ENCODE measurements at regions not wholly inside any gene's neighbourhood (a gene's known extent, or its start where the extent isn't known, plus 50 kb on each side); places are given as distances from the start of the nearest gene placed in this dataset.
A peak's percentile ranks its signal among the peaks of the same experiment; 100 is the strongest.

- Histone ChIP-seq H3K27me3 (ENCODE audit: insufficient read depth, insufficient read length) (no peaks in the 10 kb centered on the region), H3K4me3 (ENCODE audit: insufficient read length, low read depth) (no peak overlapping the region), H3K9me3 (ENCODE audit: insufficient read depth, low read length) (no peaks in the 10 kb centered on the region), H3K4me1 (ENCODE audit: insufficient read depth, insufficient read length) (no peaks in the 10 kb centered on the region), H3K36me3 (ENCODE audit: insufficient read depth, insufficient read length, low read length) (no peaks in the 10 kb centered on the region), H3K9ac (ENCODE audit: insufficient read length, low read depth) (no peak overlapping the region)
- no peak for TF ChIP-seq ZNF274 (IDR thresholded peaks at IDR 0.05; ENCODE audit: low read depth, low read length)
- no peak for TF ChIP-seq SUZ12 (IDR thresholded peaks at IDR 0.05; ENCODE audit: extremely low read depth, insufficient read depth, insufficient read length)
- no peak for TF ChIP-seq YY1 (IDR thresholded peaks at IDR 0.05; ENCODE audit: insufficient read depth, insufficient read length)
- no peak for DNase-seq (ENCODE audit: low read depth, low spot score)
Measured at GRCh38 chr3:132805071-132805470, 82.9 kb upstream of the NPHP3 start.

GRCh38 chr3:132804498-132804897 is 82.3 kb upstream of the NPHP3 start:
- H3K4me1 ChIP-seq (ENCODE audit: insufficient read depth, insufficient read length): no peaks in the 10 kb centered on the region
- TF ChIP-seq ZNF274 (IDR thresholded peaks at IDR 0.05; ENCODE audit: low read depth, low read length) (no peak), YY1 (IDR thresholded peaks at IDR 0.05; ENCODE audit: insufficient read depth, insufficient read length) (no peak), SUZ12 (IDR thresholded peaks at IDR 0.05; ENCODE audit: extremely low read depth, insufficient read depth, insufficient read length) (no peak)
- H3K36me3 ChIP-seq (ENCODE audit: insufficient read depth, insufficient read length, low read length): no peaks in the 10 kb centered on the region
- no peaks in the 10 kb centered on the region for H3K27me3 ChIP-seq (ENCODE audit: insufficient read depth, insufficient read length)
- DNase-seq (ENCODE audit: low read depth, low spot score): no peak
- no peak overlapping the region for H3K4me3 ChIP-seq (ENCODE audit: insufficient read length, low read depth)
- no peak overlapping the region for H3K9ac ChIP-seq (ENCODE audit: insufficient read length, low read depth)
- H3K9me3 ChIP-seq (ENCODE audit: insufficient read depth, low read length): no peaks in the 10 kb centered on the region

- DNase-seq (ENCODE audit: low read depth, low spot score): peak; percentile 18
- TF ChIP-seq ZNF274 (IDR thresholded peaks at IDR 0.05; ENCODE audit: low read depth, low read length) (no peak), YY1 (IDR thresholded peaks at IDR 0.05; ENCODE audit: insufficient read depth, insufficient read length) (no peak), SUZ12 (IDR thresholded peaks at IDR 0.05; ENCODE audit: extremely low read depth, insufficient read depth, insufficient read length) (no peak)
Measured at GRCh38 chr3:132803889-132804288, 81.7 kb upstream of the NPHP3 start.

GRCh38 chr3:132800958-132801357 is 78.7 kb upstream of the NPHP3 start:
- Histone ChIP-seq H3K27me3 (ENCODE audit: insufficient read depth, insufficient read length) (no peaks in the 10 kb centered on the region), H3K4me1 (ENCODE audit: insufficient read depth, insufficient read length) (no peaks in the 10 kb centered on the region), H3K36me3 (ENCODE audit: insufficient read depth, insufficient read length, low read length) (no peaks in the 10 kb centered on the region), H3K9ac (ENCODE audit: insufficient read length, low read depth) (no peak overlapping the region), H3K9me3 (ENCODE audit: insufficient read depth, low read length) (no peaks in the 10 kb centered on the region), H3K4me3 (ENCODE audit: insufficient read length, low read depth) (no peak overlapping the region)
- TF ChIP-seq ZNF274 (IDR thresholded peaks at IDR 0.05; ENCODE audit: low read depth, low read length): no peak
- no peak for TF ChIP-seq SUZ12 (IDR thresholded peaks at IDR 0.05; ENCODE audit: extremely low read depth, insufficient read depth, insufficient read length)
- no peak for TF ChIP-seq YY1 (IDR thresholded peaks at IDR 0.05; ENCODE audit: insufficient read depth, insufficient read length)
- DNase-seq (ENCODE audit: low read depth, low spot score): no peak

More at GRCh38 chr3:132803889-132804288, 81.7 kb upstream of the NPHP3 start:
- Histone ChIP-seq H3K36me3 (ENCODE audit: insufficient read depth, insufficient read length, low read length) (no peaks in the 10 kb centered on the region), H3K27me3 (ENCODE audit: insufficient read depth, insufficient read length) (no peaks in the 10 kb centered on the region), H3K4me1 (ENCODE audit: insufficient read depth, insufficient read length) (no peaks in the 10 kb centered on the region), H3K9me3 (ENCODE audit: insufficient read depth, low read length) (no peaks in the 10 kb centered on the region), H3K4me3 (ENCODE audit: insufficient read length, low read depth) (no peak overlapping the region), H3K9ac (ENCODE audit: insufficient read length, low read depth) (no peak overlapping the region)

GRCh38 chr3:132790806-132791205 is 68.6 kb upstream of the NPHP3 start:
- no peaks in the 10 kb centered on the region for H3K4me1 ChIP-seq (ENCODE audit: insufficient read depth, insufficient read length)
- H3K4me3 ChIP-seq (ENCODE audit: insufficient read length, low read depth): no peak overlapping the region
- DNase-seq (ENCODE audit: low read depth, low spot score): no peak
- H3K9me3 ChIP-seq (ENCODE audit: insufficient read depth, low read length): 0 out of 2 replicates have a peak, but pooled peaks cover 4% of the 10 kb centered on the region
- no peaks in the 10 kb centered on the region for H3K36me3 ChIP-seq (ENCODE audit: insufficient read depth, insufficient read length, low read length)
- no peaks in the 10 kb centered on the region for H3K27me3 ChIP-seq (ENCODE audit: insufficient read depth, insufficient read length)
- H3K9ac ChIP-seq (ENCODE audit: insufficient read length, low read depth): no peak overlapping the region
- no peak for TF ChIP-seq YY1 (IDR thresholded peaks at IDR 0.05; ENCODE audit: insufficient read depth, insufficient read length)
- TF ChIP-seq SUZ12 (IDR thresholded peaks at IDR 0.05; ENCODE audit: extremely low read depth, insufficient read depth, insufficient read length): no peak
- TF ChIP-seq ZNF274 (IDR thresholded peaks at IDR 0.05; ENCODE audit: low read depth, low read length): no peak

GRCh38 chr3:132789959-132790358 is 67.8 kb upstream of the NPHP3 start:
- DNase-seq (ENCODE audit: low read depth, low spot score): no peak
- Histone ChIP-seq H3K36me3 (ENCODE audit: insufficient read depth, insufficient read length, low read length) (no peaks in the 10 kb centered on the region), H3K9ac (ENCODE audit: insufficient read length, low read depth) (no peak overlapping the region), H3K9me3 (ENCODE audit: insufficient read depth, low read length) (0 out of 2 replicates have a peak, but pooled peaks cover 4% of the 10 kb centered on the region), H3K4me3 (ENCODE audit: insufficient read length, low read depth) (no peak overlapping the region), H3K4me1 (ENCODE audit: insufficient read depth, insufficient read length) (no peaks in the 10 kb centered on the region), H3K27me3 (ENCODE audit: insufficient read depth, insufficient read length) (no peaks in the 10 kb centered on the region)
- no peak for TF ChIP-seq YY1 (IDR thresholded peaks at IDR 0.05; ENCODE audit: insufficient read depth, insufficient read length)
- no peak for TF ChIP-seq SUZ12 (IDR thresholded peaks at IDR 0.05; ENCODE audit: extremely low read depth, insufficient read depth, insufficient read length)
- TF ChIP-seq ZNF274 (IDR thresholded peaks at IDR 0.05; ENCODE audit: low read depth, low read length): no peak

- no peaks in the 10 kb centered on the region for H3K9me3 ChIP-seq (ENCODE audit: insufficient read depth, low read length)
- no peaks in the 10 kb centered on the region for H3K36me3 ChIP-seq (ENCODE audit: insufficient read depth, insufficient read length, low read length)
- no peak overlapping the region for H3K4me3 ChIP-seq (ENCODE audit: insufficient read length, low read depth)
- no peak for DNase-seq (ENCODE audit: low read depth, low spot score)
- H3K4me1 ChIP-seq (ENCODE audit: insufficient read depth, insufficient read length): no peaks in the 10 kb centered on the region
- TF ChIP-seq SUZ12 (IDR thresholded peaks at IDR 0.05; ENCODE audit: extremely low read depth, insufficient read depth, insufficient read length) (no peak), ZNF274 (IDR thresholded peaks at IDR 0.05; ENCODE audit: low read depth, low read length) (no peak), YY1 (IDR thresholded peaks at IDR 0.05; ENCODE audit: insufficient read depth, insufficient read length) (no peak)
- H3K9ac ChIP-seq (ENCODE audit: insufficient read length, low read depth): no peak overlapping the region
- no peaks in the 10 kb centered on the region for H3K27me3 ChIP-seq (ENCODE audit: insufficient read depth, insufficient read length)
Measured at GRCh38 chr3:132788301-132788671, 66.1 kb upstream of the NPHP3 start.

Data from NT2/D1 (cell line).